ENCODE measurements at regions not wholly inside any gene's neighbourhood (a gene's known extent, or its start where the extent isn't known, plus 50 kb on each side); places are given as distances from the start of the nearest gene placed in this dataset.

DNA sequence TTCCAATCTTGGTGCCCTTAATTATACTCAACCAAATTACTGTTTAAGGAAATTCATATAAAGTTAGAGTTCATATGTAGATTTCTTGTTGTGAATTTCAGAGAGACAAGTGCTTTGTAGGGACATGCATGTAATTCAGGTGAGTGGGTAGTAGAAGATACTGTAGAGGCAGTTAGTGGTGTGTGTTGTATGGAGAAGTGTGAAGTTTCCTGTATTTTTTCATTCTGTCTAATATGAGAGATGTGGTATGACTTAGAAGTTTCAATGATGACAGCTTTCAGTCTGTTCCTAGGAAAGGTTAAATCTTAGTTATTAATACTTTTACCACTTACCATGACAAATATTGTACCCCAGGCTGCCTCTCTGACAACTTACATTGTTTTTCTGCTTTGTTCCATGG, 294.2 kb downstream of the TDRD3 start:
- POLR2A ChIA-PET (ENCODE audit: unreplicated experiment), result no interaction called here
- ATAC-seq (no peak), DNase-seq (no peak)
- Histone ChIP-seq H4K20me1 (ENCODE audit: low read length) (no peaks in the 10 kb centered on the region), H3K4me1 (ENCODE audit: insufficient read depth, low read length) (no peaks in the 10 kb centered on the region), H3K79me2 (ENCODE audit: low read length) (no peaks in the 10 kb centered on the region), H3K4me3 (ENCODE audit: low read length) (no peak overlapping the region), H2AFZ (ENCODE audit: low read length) (no peak overlapping the region), H3K9me2 (replicated peaks; ENCODE audit: low read length) (no peaks in the 10 kb centered on the region), H3K27ac (ENCODE audit: low read length) (no peak overlapping the region), H3K9ac (ENCODE audit: low read length) (no peak overlapping the region), H3K4me2 (ENCODE audit: low read length) (no peak overlapping the region), H3F3A (ENCODE audit: low read length, unreplicated experiment) (no peaks in the 10 kb centered on the region), H3K9me3 (ENCODE audit: low read length) (no peaks in the 10 kb centered on the region), H3K27me3 (ENCODE audit: low read length) (no peaks in the 10 kb centered on the region), H3K36me3 (ENCODE audit: low read depth, low read length) (no peaks in the 10 kb centered on the region)
- no TSS peak for BruUV-seq (replicated peaks)
- CTCF ChIA-PET, result no interaction called here
- no peak for TF ChIP-seq EZH2 (IDR thresholded peaks at IDR 0.05; ENCODE audit: low read length, unreplicated experiment)
- no peak for TF ChIP-seq CTCF (conservative IDR thresholded peaks at IDR 0.05; ENCODE audit: low read depth, low read length)
- no peak for TF ChIP-seq EZH2phosphoT487 (IDR thresholded peaks at IDR 0.05; ENCODE audit: borderline replicate concordance, low read length)
- intact Hi-C loops (cut with micrococcal nuclease), result no loop called here

- ATAC-seq, result no peak
These were observed 293.6 kb downstream of the TDRD3 start for GRCh38 chr13:60690604-60691003.

GRCh38 chr13:60689571-60689970, 292.6 kb downstream of the TDRD3 start:
- H3K27ac ChIP-seq (ENCODE audit: low read length), result no peak overlapping the region
- intact Hi-C loops (cut with micrococcal nuclease), result no loop called here
- DNase-seq (no peak), ATAC-seq (no peak)
- no peak overlapping the region for H3K4me3 ChIP-seq (ENCODE audit: low read length)
- no peak overlapping the region for H3K4me2 ChIP-seq (ENCODE audit: low read length)
- no peaks in the 10 kb centered on the region for H4K20me1 ChIP-seq (ENCODE audit: low read length)
- ChIA-PET POLR2A (ENCODE audit: unreplicated experiment) (no interaction called here), CTCF (no interaction called here)
- H3K36me3 ChIP-seq (ENCODE audit: low read depth, low read length), result no peaks in the 10 kb centered on the region
- no peak for TF ChIP-seq CTCF (conservative IDR thresholded peaks at IDR 0.05; ENCODE audit: low read depth, low read length)
- TF ChIP-seq EZH2 (IDR thresholded peaks at IDR 0.05; ENCODE audit: low read length, unreplicated experiment), result no peak
- no peak for TF ChIP-seq EZH2phosphoT487 (IDR thresholded peaks at IDR 0.05; ENCODE audit: borderline replicate concordance, low read length)
- no peaks in the 10 kb centered on the region for H3K9me3 ChIP-seq (ENCODE audit: low read length)
- H2AFZ ChIP-seq (ENCODE audit: low read length), result no peak overlapping the region
- no TSS peak for BruUV-seq (replicated peaks)
- no peak overlapping the region for H3K9ac ChIP-seq (ENCODE audit: low read length)
- no peaks in the 10 kb centered on the region for H3K4me1 ChIP-seq (ENCODE audit: insufficient read depth, low read length)
- no peaks in the 10 kb centered on the region for H3K27me3 ChIP-seq (ENCODE audit: low read length)
- no peaks in the 10 kb centered on the region for H3K9me2 ChIP-seq (replicated peaks; ENCODE audit: low read length)
- H3F3A ChIP-seq (ENCODE audit: low read length, unreplicated experiment), result no peaks in the 10 kb centered on the region
- no peaks in the 10 kb centered on the region for H3K79me2 ChIP-seq (ENCODE audit: low read length)

More at GRCh38 chr13:60690604-60691003, 293.6 kb downstream of the TDRD3 start:
- H3K4me2 ChIP-seq (ENCODE audit: low read length), result no peak overlapping the region
- no peak overlapping the region for H3K9ac ChIP-seq (ENCODE audit: low read length)
- no peaks in the 10 kb centered on the region for H3K27me3 ChIP-seq (ENCODE audit: low read length)
- BruUV-seq (replicated peaks), result no TSS peak
- no peaks in the 10 kb centered on the region for H4K20me1 ChIP-seq (ENCODE audit: low read length)
- no peak overlapping the region for H3K4me3 ChIP-seq (ENCODE audit: low read length)
- H3K4me1 ChIP-seq (ENCODE audit: insufficient read depth, low read length), result no peaks in the 10 kb centered on the region
- no peaks in the 10 kb centered on the region for H3K36me3 ChIP-seq (ENCODE audit: low read depth, low read length)
- no peaks in the 10 kb centered on the region for H3K9me3 ChIP-seq (ENCODE audit: low read length)
- no peak overlapping the region for H3K27ac ChIP-seq (ENCODE audit: low read length)
- H3F3A ChIP-seq (ENCODE audit: low read length, unreplicated experiment), result no peaks in the 10 kb centered on the region
- ChIA-PET POLR2A (ENCODE audit: unreplicated experiment) (no interaction called here), CTCF (interaction anchor here (0.5 kb wide), 1 partner anchor 565 kb away, joined by 4 read pairs; no protein-coding TSS in a partner anchor)
- intact Hi-C loops (cut with micrococcal nuclease), result no loop called here
- TF ChIP-seq EZH2 (IDR thresholded peaks at IDR 0.05; ENCODE audit: low read length, unreplicated experiment), result no peak
- TF ChIP-seq CTCF (conservative IDR thresholded peaks at IDR 0.05; ENCODE audit: low read depth, low read length), result no peak
- no peak for TF ChIP-seq EZH2phosphoT487 (IDR thresholded peaks at IDR 0.05; ENCODE audit: borderline replicate concordance, low read length)
- no peaks in the 10 kb centered on the region for H3K79me2 ChIP-seq (ENCODE audit: low read length)
- H2AFZ ChIP-seq (ENCODE audit: low read length), result no peak overlapping the region
- H3K9me2 ChIP-seq (replicated peaks; ENCODE audit: low read length), result no peaks in the 10 kb centered on the region
- DNase-seq, result no peak
